NOMO-1 treated with DMSO at 0.1 percent for 48 hours (cell line): ENCODE measurements at regions not wholly inside any gene's neighbourhood (a gene's known extent, or its start where the extent isn't known, plus 50 kb on each side); places are given as distances from the start of the nearest gene placed in this dataset.

Source experiments
- DNase-seq: peaks from one replicate; lab custom pipeline; 2025; ENCODE audit not compliant: unreplicated experiment; lab: John Stamatoyannopoulos, UW

DNA sequence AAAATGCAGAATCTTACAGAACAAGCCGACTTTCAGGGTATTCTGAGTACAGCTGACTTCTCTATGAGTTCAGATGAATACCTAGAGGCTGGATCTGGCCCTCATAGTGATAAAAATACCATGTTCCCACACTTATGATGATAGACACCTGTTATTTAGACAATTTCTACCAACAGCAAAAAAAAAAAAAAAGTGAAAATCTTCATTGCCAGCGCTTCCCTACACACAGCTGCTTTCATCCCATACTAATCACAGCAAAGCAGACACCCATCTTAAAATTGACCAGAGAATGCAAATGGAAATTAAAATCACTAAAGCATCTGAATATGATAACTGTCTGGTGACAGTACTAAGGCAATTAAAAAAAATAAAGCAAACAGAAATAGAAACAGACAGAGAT, 132.1 kb upstream of the ADGRL3 start:
- no peak for DNase-seq

- no peak for DNase-seq
Observed at GRCh38 chr4:61068745-61069144, 131.4 kb upstream of the ADGRL3 start.

- no peak for DNase-seq
Observed at GRCh38 chr4:61070269-61070668, 129.9 kb upstream of the ADGRL3 start.

DNA sequence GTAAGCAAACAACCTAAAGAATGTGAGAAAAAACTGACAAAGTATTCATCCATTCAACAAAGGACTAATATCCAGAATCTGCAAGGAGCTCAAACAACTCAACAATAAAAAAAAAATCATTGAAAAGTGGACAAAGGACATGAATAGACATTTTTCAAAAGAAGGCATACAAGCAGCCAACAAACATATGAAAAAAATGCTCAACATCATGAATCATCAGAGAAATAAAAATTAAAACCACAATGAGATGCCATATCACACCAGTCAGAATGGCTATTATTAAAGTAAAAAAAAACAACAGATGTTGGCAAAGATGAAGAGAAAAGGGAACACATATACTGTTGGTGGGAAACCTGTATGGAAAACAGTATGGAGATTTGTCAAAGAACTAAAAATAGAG, 120.7 kb upstream of the ADGRL3 start:
- DNase-seq: no peak

DNA sequence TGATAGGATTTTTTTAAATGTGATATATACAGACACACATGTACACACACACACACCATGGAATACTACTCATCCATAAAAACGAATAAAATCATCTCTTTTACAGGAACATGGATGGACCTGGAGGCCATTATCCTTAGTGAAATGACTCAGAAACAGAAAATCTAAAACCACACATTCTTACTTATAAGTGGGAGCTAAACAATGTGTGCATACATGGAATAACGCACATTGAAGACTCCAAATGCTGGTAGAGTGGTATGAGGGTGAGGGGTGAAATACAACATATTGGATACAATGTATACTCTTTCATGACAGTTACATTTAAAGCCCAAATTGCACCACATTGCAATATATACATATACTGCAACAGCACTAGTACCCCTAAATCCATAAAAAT, 120.2 kb upstream of the ADGRL3 start:
- no peak for DNase-seq

GRCh38 chr4:61085534-61085933, 114.6 kb upstream of the ADGRL3 start:
- no peak for DNase-seq

- no peak for DNase-seq
Observed at GRCh38 chr4:61086357-61086756, 113.8 kb upstream of the ADGRL3 start.

- DNase-seq: no peak
Observed at GRCh38 chr4:61086979-61087378, 113.1 kb upstream of the ADGRL3 start.

- DNase-seq: no peak
Observed at GRCh38 chr4:61094854-61095598, 105.1 kb upstream of the ADGRL3 start.

DNA sequence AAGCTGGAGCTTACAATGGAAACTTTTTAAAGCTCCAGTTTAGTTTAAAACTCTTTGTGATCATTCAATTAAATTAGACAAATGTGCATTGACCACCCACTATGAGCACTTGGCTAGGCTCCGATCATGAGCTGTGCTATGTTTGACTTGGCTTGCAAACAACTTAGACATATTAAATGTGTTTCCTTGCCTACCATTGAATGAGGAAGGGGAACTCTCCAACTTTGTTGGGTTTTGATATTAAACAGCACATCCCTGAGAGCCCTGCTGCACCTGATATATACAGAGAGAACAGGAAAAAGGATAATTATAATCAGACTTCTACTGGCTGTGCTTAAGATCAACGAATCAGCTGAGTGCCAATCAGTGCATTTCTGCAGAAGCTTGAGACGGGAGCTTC, 71.4 kb upstream of the ADGRL3 start:
- no peak for DNase-seq

GRCh38 chr4:61129971-61130370, 70.2 kb upstream of the ADGRL3 start:
- DNase-seq: no peak

- no peak for DNase-seq
Observed at GRCh38 chr4:61143461-61143860, 56.7 kb upstream of the ADGRL3 start.

GRCh38 chr4:61149278-61149677, 50.8 kb upstream of the ADGRL3 start:
- no peak for DNase-seq
